HUDEP-2 (cell line): ENCODE measurements at regions not wholly inside any gene's neighbourhood (a gene's known extent, or its start where the extent isn't known, plus 50 kb on each side); places are given as distances from the start of the nearest gene placed in this dataset.
"Not testable (repeated sequence)": the region's sequence is repeated elsewhere in the genome, so short reads cannot be mapped to it uniquely, and the experiment has no call there.

Experiments
- DNase-seq, 76 experiments: peaks; one replicate each; lab custom pipeline; 2025; ENCODE audit not compliant: unreplicated experiment in 76 of 76; lab: John Stamatoyannopoulos, UW

- DNase-seq = no peak
Measured at GRCh38 chr18:26654616-26655524, 106.5 kb upstream of the KCTD1 start.

- no peak for DNase-seq
Measured at GRCh38 chr18:26653943-26654615, 105.7 kb upstream of the KCTD1 start.

- DNase-seq = no peak
Measured at GRCh38 chr18:26652501-26652900, 104.1 kb upstream of the KCTD1 start.

- DNase-seq = no peak
Measured at GRCh38 chr18:26650310-26651268, 102.2 kb upstream of the KCTD1 start.

GRCh38 chr18:26649193-26649543 lies 100.8 kb upstream of the KCTD1 start:
- DNase-seq = no peak

GRCh38 chr18:26648509-26649192 lies 100.3 kb upstream of the KCTD1 start:
- no peak for DNase-seq

GRCh38 chr18:26646901-26647300 lies 98.5 kb upstream of the KCTD1 start:
- no peak for DNase-seq

GRCh38 chr18:26642440-26643348 lies 94.3 kb upstream of the KCTD1 start:
- no peak for DNase-seq

GRCh38 chr18:26640541-26640940 lies 92.2 kb upstream of the KCTD1 start:
- DNase-seq = no peak

- no peak for DNase-seq
Measured at GRCh38 chr18:26639149-26639548, 90.8 kb upstream of the KCTD1 start.

GRCh38 chr18:26637983-26638382 lies 89.6 kb upstream of the KCTD1 start:
- DNase-seq = no peak

- DNase-seq = no peak
Measured at GRCh38 chr18:26637324-26637723, 89.0 kb upstream of the KCTD1 start.

- no peak for DNase-seq
Measured at GRCh38 chr18:26635466-26635865, 87.1 kb upstream of the KCTD1 start.

GRCh38 chr18:26634631-26635030 lies 86.3 kb upstream of the KCTD1 start:
- no peak for DNase-seq

- DNase-seq = no peak
Measured at GRCh38 chr18:26631135-26631534, 82.8 kb upstream of the KCTD1 start.

- DNase-seq = no peak
Measured at GRCh38 chr18:26630596-26630995, 82.2 kb upstream of the KCTD1 start.

- no peak for DNase-seq
Measured at GRCh38 chr18:26628017-26628416, 79.7 kb upstream of the KCTD1 start.

- DNase-seq = no peak
Measured at GRCh38 chr18:26624443-26624842, 76.1 kb upstream of the KCTD1 start.

GRCh38 chr18:26623314-26623713 lies 75.0 kb upstream of the KCTD1 start:
- DNase-seq = not testable (repeated sequence)
